ENCODE measurements at regions not wholly inside any gene's neighbourhood (a gene's known extent, or its start where the extent isn't known, plus 50 kb on each side); places are given as distances from the start of the nearest gene placed in this dataset.

GRCh38 chr13:109979228-109979627, 192.8 kb upstream of the IRS2 start:
- Histone ChIP-seq H2AFZ (ENCODE audit: low read depth, low read length) (no peak overlapping the region), H3K4me2 (ENCODE audit: insufficient read depth, low read length) (no peak overlapping the region), H3K4me3 (no peak overlapping the region), H3K9me1 (ENCODE audit: control insufficient read depth, insufficient read depth, low read length) (no peaks in the 10 kb centered on the region), H3K79me2 (ENCODE audit: control insufficient read depth, insufficient read depth, low read length) (no peaks in the 10 kb centered on the region), H3K4me1 (replicated peaks in 1 of 2; ENCODE audit: control insufficient read depth in 2 of 2, insufficient read depth in 2 of 2, low read length in 2 of 2) (no peaks in the 10 kb centered on the region), H3K27ac (ENCODE audit: extremely low read depth, low read depth, low read length) (no peak overlapping the region), H3K9me3 (replicated peaks; ENCODE audit: control insufficient read depth, insufficient read depth, low read depth, low read length) (no peaks in the 10 kb centered on the region), H3K27me3 (ENCODE audit: control insufficient read depth in 2 of 2, insufficient read depth in 2 of 2, low read length in 2 of 2) (peaks cover 0 to 16% of the 10 kb centered on the region in 2 experiments; a peak in 2 of 5 replicates), H4K20me1 (replicated peaks; ENCODE audit: control insufficient read depth, insufficient read depth, low read length) (no peaks in the 10 kb centered on the region), H3K9ac (ENCODE audit: insufficient read depth in 1 of 2, low read depth in 2 of 2, low read length in 2 of 2) (no peak overlapping the region), H3K36me3 (ENCODE audit: control insufficient read depth, insufficient read depth, low read length) (no peaks in the 10 kb centered on the region)
- no TSS peak for BruUV-seq (replicated peaks)
- in situ Hi-C loops (cut with MboI) (no loop called here), intact Hi-C loops (cut with micrococcal nuclease) (no loop called here)
- ChIA-PET CTCF (ENCODE audit: low intra/inter-chr PET ratio) (no interaction called here), POLR2A (no interaction called here)
- DNase-seq (ENCODE audit: extremely low read depth in 1 of 4, low spot score in 3 of 4): no peak
- no peak for ATAC-seq
- no peak for FAIRE-seq
- WGBS (ENCODE audit: insufficient coverage, low coverage, missing lambda C conversion rate): 0% methylated on average over 5 of the region's 6 CpGs
- no peak for TF ChIP-seq CBFA2T3 (IDR thresholded peaks at IDR 0.05)
- TF ChIP-seq, protein P1, sequence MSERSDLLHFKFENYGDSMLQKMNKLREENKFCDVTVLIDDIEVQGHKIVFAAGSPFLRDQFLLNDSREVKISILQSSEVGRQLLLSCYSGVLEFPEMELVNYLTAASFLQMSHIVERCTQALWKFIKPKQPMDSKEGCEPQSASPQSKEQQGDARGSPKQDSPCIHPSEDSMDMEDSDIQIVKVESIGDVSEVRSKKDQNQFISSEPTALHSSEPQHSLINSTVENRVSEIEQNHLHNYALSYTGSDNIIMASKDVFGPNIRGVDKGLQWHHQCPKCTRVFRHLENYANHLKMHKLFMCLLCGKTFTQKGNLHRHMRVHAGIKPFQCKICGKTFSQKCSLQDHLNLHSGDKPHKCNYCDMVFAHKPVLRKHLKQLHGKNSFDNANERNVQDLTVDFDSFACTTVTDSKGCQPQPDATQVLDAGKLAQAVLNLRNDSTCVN (CRISPR knock-in tag; IDR thresholded peaks at IDR 0.05): no peak
- no peak for TF ChIP-seq POLR2B (IDR thresholded peaks at IDR 0.05; ENCODE audit: low read depth, partially characterized antibody)
- TF ChIP-seq ZNF274 (IDR thresholded peaks at IDR 0.05; ENCODE audit: borderline replicate concordance, low read depth, low read length): no peak
- TF ChIP-seq ELF4 (CRISPR knock-in tag; IDR thresholded peaks at IDR 0.05): no peak
- TF ChIP-seq MLLT1 (IDR thresholded peaks at IDR 0.05): no peak
- TF ChIP-seq LCOR (CRISPR knock-in tag; IDR thresholded peaks at IDR 0.05): no peak
- TF ChIP-seq HDAC6 (IDR thresholded peaks at IDR 0.05; ENCODE audit: low read depth, low read length): no peak
- no peak for TF ChIP-seq ZNF316 (IDR thresholded peaks at IDR 0.05)
- no peak for TF ChIP-seq CEBPZ (IDR thresholded peaks at IDR 0.05; ENCODE audit: borderline replicate concordance, low read depth, low read length)
- no peak for TF ChIP-seq HEY1 (CRISPR knock-in tag; IDR thresholded peaks at IDR 0.05; ENCODE audit: borderline replicate concordance)
- TF ChIP-seq ATF2 (CRISPR knock-in tag; IDR thresholded peaks at IDR 0.05): no peak
- TF ChIP-seq FOXK2 (conservative IDR thresholded peaks at IDR 0.05 in 1 of 2, IDR thresholded peaks at IDR 0.05 in 1 of 2; ENCODE audit: low read depth in 2 of 2): no peak
- TF ChIP-seq ZNF384 (IDR thresholded peaks at IDR 0.05; ENCODE audit: low read depth, low read length): no peak
- TF ChIP-seq ETV1 (tag; conservative IDR thresholded peaks at IDR 0.05; ENCODE audit: low read depth): no peak
